ENCODE measurements at regions not wholly inside any gene's neighbourhood (a gene's known extent, or its start where the extent isn't known, plus 50 kb on each side); places are given as distances from the start of the nearest gene placed in this dataset.

- DNase-seq (ENCODE audit: low read depth, low spot score) (no peak), ATAC-seq (no peak)
- Histone ChIP-seq H3K4me2 (ENCODE audit: low read length) (no peak overlapping the region), H3K4me1 (ENCODE audit: control insufficient read depth in 1 of 2, insufficient read depth in 2 of 2, low read length in 2 of 2) (no peaks in the 10 kb centered on the region), H3K36me3 (ENCODE audit: control insufficient read depth in 1 of 2, insufficient read depth in 2 of 2, low read length in 2 of 2) (no peaks in the 10 kb centered on the region), H3K4me3 (replicated peaks in 1 of 2; ENCODE audit: low read depth in 1 of 2, low read length in 2 of 2) (no peak overlapping the region), H2AFZ (ENCODE audit: low read depth, low read length, poor library complexity, severe bottlenecking) (no peak overlapping the region), H3K27me3 (ENCODE audit: insufficient read depth, low read length) (peaks cover 40% of the 10 kb centered on the region), H3K79me2 (ENCODE audit: insufficient read depth, low read length) (no peaks in the 10 kb centered on the region), H4K20me1 (ENCODE audit: insufficient read depth) (no peaks in the 10 kb centered on the region), H3K27ac (ENCODE audit: low read depth, low read length) (no peak overlapping the region), H3K9me2 (ENCODE audit: insufficient read depth) (no peaks in the 10 kb centered on the region), H3K9ac (ENCODE audit: low read length) (no peak overlapping the region), H3K9me3 (ENCODE audit: control insufficient read depth in 1 of 2, insufficient read depth in 1 of 2, low read depth in 1 of 2, low read length in 2 of 2) (no peaks in the 10 kb centered on the region)
- BruUV-seq (replicated peaks) = no TSS peak
- ChIA-PET RAD21 (ENCODE audit: low non-redundant PET in 1 of 2, low total read pairs in 2 of 2, uncharacterized antibody in 2 of 2, unreplicated experiment in 2 of 2) (no interaction called here), CTCF (no interaction called here), POLR2A (no interaction called here)
- intact Hi-C loops (cut with micrococcal nuclease) = no loop called here
- TF ChIP-seq EGR1 (IDR thresholded peaks at IDR 0.05; ENCODE audit: low read depth) = no peak
- TF ChIP-seq POLR2A (IDR thresholded peaks at IDR 0.05; ENCODE audit: borderline replicate concordance, extremely low read depth, insufficient read depth, insufficient read length) = no peak
- TF ChIP-seq, protein P1, sequence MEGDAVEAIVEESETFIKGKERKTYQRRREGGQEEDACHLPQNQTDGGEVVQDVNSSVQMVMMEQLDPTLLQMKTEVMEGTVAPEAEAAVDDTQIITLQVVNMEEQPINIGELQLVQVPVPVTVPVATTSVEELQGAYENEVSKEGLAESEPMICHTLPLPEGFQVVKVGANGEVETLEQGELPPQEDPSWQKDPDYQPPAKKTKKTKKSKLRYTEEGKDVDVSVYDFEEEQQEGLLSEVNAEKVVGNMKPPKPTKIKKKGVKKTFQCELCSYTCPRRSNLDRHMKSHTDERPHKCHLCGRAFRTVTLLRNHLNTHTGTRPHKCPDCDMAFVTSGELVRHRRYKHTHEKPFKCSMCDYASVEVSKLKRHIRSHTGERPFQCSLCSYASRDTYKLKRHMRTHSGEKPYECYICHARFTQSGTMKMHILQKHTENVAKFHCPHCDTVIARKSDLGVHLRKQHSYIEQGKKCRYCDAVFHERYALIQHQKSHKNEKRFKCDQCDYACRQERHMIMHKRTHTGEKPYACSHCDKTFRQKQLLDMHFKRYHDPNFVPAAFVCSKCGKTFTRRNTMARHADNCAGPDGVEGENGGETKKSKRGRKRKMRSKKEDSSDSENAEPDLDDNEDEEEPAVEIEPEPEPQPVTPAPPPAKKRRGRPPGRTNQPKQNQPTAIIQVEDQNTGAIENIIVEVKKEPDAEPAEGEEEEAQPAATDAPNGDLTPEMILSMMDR (IDR thresholded peaks at IDR 0.05 in 2 of 3, conservative IDR thresholded peaks at IDR 0.05 in 1 of 3; ENCODE audit: borderline replicate concordance in 1 of 3, insufficient read depth in 1 of 3, low read depth in 2 of 3, low read length in 2 of 3) = no peak
- no peak for TF ChIP-seq RAD21 (IDR thresholded peaks at IDR 0.05; ENCODE audit: low read depth)
- TF ChIP-seq ZNF274 (IDR thresholded peaks at IDR 0.05; ENCODE audit: low read depth, low read length) = no peak
- TF ChIP-seq JUND (IDR thresholded peaks at IDR 0.05) = no peak
- TF ChIP-seq, protein P2, sequence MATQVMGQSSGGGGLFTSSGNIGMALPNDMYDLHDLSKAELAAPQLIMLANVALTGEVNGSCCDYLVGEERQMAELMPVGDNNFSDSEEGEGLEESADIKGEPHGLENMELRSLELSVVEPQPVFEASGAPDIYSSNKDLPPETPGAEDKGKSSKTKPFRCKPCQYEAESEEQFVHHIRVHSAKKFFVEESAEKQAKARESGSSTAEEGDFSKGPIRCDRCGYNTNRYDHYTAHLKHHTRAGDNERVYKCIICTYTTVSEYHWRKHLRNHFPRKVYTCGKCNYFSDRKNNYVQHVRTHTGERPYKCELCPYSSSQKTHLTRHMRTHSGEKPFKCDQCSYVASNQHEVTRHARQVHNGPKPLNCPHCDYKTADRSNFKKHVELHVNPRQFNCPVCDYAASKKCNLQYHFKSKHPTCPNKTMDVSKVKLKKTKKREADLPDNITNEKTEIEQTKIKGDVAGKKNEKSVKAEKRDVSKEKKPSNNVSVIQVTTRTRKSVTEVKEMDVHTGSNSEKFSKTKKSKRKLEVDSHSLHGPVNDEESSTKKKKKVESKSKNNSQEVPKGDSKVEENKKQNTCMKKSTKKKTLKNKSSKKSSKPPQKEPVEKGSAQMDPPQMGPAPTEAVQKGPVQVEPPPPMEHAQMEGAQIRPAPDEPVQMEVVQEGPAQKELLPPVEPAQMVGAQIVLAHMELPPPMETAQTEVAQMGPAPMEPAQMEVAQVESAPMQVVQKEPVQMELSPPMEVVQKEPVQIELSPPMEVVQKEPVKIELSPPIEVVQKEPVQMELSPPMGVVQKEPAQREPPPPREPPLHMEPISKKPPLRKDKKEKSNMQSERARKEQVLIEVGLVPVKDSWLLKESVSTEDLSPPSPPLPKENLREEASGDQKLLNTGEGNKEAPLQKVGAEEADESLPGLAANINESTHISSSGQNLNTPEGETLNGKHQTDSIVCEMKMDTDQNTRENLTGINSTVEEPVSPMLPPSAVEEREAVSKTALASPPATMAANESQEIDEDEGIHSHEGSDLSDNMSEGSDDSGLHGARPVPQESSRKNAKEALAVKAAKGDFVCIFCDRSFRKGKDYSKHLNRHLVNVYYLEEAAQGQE (IDR thresholded peaks at IDR 0.05; ENCODE audit: low read depth) = no peak
- TF ChIP-seq, protein P3, sequence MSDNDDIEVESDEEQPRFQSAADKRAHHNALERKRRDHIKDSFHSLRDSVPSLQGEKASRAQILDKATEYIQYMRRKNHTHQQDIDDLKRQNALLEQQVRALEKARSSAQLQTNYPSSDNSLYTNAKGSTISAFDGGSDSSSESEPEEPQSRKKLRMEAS (IDR thresholded peaks at IDR 0.05) = no peak
- no peak for TF ChIP-seq SIN3A (IDR thresholded peaks at IDR 0.05; ENCODE audit: low read depth)
- no peak for TF ChIP-seq ZBTB33 (IDR thresholded peaks at IDR 0.05; ENCODE audit: extremely low read depth, insufficient replicate concordance, low read length)
- no peak for TF ChIP-seq EZH2 (IDR thresholded peaks at IDR 0.05)
- no peak for TF ChIP-seq ELF1 (IDR thresholded peaks at IDR 0.05; ENCODE audit: borderline replicate concordance, low read depth)
- TF ChIP-seq YY1 (IDR thresholded peaks at IDR 0.05; ENCODE audit: extremely low read depth, insufficient replicate concordance, low read depth, low read length) = no peak
- TF ChIP-seq EZH2phosphoT487 (IDR thresholded peaks at IDR 0.05; ENCODE audit: borderline replicate concordance) = no peak
- no peak for TF ChIP-seq FOSL1 (IDR thresholded peaks at IDR 0.05; ENCODE audit: low read depth)
- TF ChIP-seq POLR2AphosphoS5 (IDR thresholded peaks at IDR 0.05; ENCODE audit: low read depth, low read length) = no peak
- TF ChIP-seq CEBPB (IDR thresholded peaks at IDR 0.05; ENCODE audit: low read depth) = no peak
These were observed 120.7 kb downstream of the TMEM18 start for GRCh38 chr2:556485-556884.

Measured in HCT116 (cell line).